DOHH2 (cell line): ENCODE measurements at regions not wholly inside any gene's neighbourhood (a gene's known extent, or its start where the extent isn't known, plus 50 kb on each side); places are given as distances from the start of the nearest gene placed in this dataset.
"Not testable (repeated sequence)": the region's sequence is repeated elsewhere in the genome, so short reads cannot be mapped to it uniquely, and the experiment has no call there.

Experiments used
- H3F3A ChIP-seq: fragments of 200-600 bp; sonication (generic), shearing (Covaris generic); 2 replicates; pipeline ENCODE4 v1.6.0; 2016; ENCODE audit warnings: antibody characterized with exemption, mild to moderate bottlenecking; ENCODE audit not compliant: control insufficient read depth, insufficient read depth
- H3K27ac ChIP-seq: fragments of 200-600 bp; sonication (generic); 2 replicates; pipeline ENCODE4 v1.5.1; 2014; ENCODE audit warnings: low read depth, mild to moderate bottlenecking, low read length, moderate library complexity
- H3K27me3 ChIP-seq: fragments of 200-600 bp; sonication (generic); 2 replicates; pipeline ENCODE4 v1.6.1; 2014; ENCODE audit warnings: mild to moderate bottlenecking, low read length, mixed read lengths; ENCODE audit not compliant: control insufficient read depth
- H3K36me3 ChIP-seq: fragments of 200-600 bp; sonication (generic); 2 replicates; pipeline ENCODE4 v1.6.1; 2014; ENCODE audit warnings: mild to moderate bottlenecking, low read length, moderate library complexity, mixed read lengths; ENCODE audit not compliant: control insufficient read depth
- H3K4me1 ChIP-seq: fragments of 200-600 bp; sonication (generic); 2 replicates; pipeline ENCODE4 v1.6.1; 2014; ENCODE audit warnings: mild to moderate bottlenecking, low read length, mixed read lengths; ENCODE audit not compliant: control insufficient read depth
- H3K4me2 ChIP-seq: fragments of 200-600 bp; sonication (generic); 2 replicates; pipeline ENCODE4 v1.6.0; 2014; ENCODE audit warnings: mild to moderate bottlenecking, low read length, moderate library complexity
- H3K4me3 ChIP-seq: fragments of 200-600 bp; sonication (generic); 2 replicates; pipeline ENCODE4 v1.5.1; 2014; ENCODE audit warnings: mild to moderate bottlenecking, low read length, mixed read lengths
- H3K79me2 ChIP-seq: fragments of 200-600 bp; sonication (generic); 2 replicates; pipeline ENCODE4 v1.6.1; 2014; ENCODE audit warnings: mild to moderate bottlenecking, low read length, mixed read lengths; ENCODE audit not compliant: control insufficient read depth
- H3K9me2 ChIP-seq: fragments of 200-600 bp; sonication (generic); replicated peaks from 2 replicates; pipeline ENCODE4 v1.6.1; 2014; ENCODE audit warnings: mild to moderate bottlenecking, low read length, mixed read lengths; ENCODE audit not compliant: control insufficient read depth
- H3K9me3 ChIP-seq: fragments of 200-600 bp; sonication (generic); 2 replicates; pipeline ENCODE4 v1.6.1; 2014; ENCODE audit warnings: antibody characterized with exemption, low read length, mixed read lengths; ENCODE audit not compliant: control insufficient read depth, insufficient read depth
- H4K20me1 ChIP-seq: fragments of 200-600 bp; sonication (generic); 2 replicates; pipeline ENCODE4 v1.6.0; 2014; ENCODE audit warnings: low read depth, mild to moderate bottlenecking, antibody characterized with exemption, low read length, moderate library complexity; ENCODE audit not compliant: control insufficient read depth, insufficient read depth
- EZH2phosphoT487 ChIP-seq: fragments of 200-600 bp; sonication (generic); IDR thresholded peaks from 2 replicates; pipeline ENCODE4 v1.6.1; 2017; ENCODE audit warnings: borderline replicate concordance, mild to moderate bottlenecking, antibody characterized with exemption, low read length, moderate library complexity, mixed read lengths
- TF ChIP-seq, protein P1 (sequence below): fragments of 200-600 bp; sonication (generic); IDR thresholded peaks from one replicate; pipeline ENCODE4 v1.5.1; 2014; ENCODE audit warnings: antibody characterized with exemption, mild to moderate bottlenecking, low read depth, low read length; ENCODE audit not compliant: poor library complexity, severe bottlenecking

GRCh38 chr2:145374165-145374564 is 854.2 kb upstream of the ZEB2 start:
- H3K27ac ChIP-seq = no peak overlapping the region
- no peak for TF ChIP-seq EZH2phosphoT487
- TF ChIP-seq, protein P1, sequence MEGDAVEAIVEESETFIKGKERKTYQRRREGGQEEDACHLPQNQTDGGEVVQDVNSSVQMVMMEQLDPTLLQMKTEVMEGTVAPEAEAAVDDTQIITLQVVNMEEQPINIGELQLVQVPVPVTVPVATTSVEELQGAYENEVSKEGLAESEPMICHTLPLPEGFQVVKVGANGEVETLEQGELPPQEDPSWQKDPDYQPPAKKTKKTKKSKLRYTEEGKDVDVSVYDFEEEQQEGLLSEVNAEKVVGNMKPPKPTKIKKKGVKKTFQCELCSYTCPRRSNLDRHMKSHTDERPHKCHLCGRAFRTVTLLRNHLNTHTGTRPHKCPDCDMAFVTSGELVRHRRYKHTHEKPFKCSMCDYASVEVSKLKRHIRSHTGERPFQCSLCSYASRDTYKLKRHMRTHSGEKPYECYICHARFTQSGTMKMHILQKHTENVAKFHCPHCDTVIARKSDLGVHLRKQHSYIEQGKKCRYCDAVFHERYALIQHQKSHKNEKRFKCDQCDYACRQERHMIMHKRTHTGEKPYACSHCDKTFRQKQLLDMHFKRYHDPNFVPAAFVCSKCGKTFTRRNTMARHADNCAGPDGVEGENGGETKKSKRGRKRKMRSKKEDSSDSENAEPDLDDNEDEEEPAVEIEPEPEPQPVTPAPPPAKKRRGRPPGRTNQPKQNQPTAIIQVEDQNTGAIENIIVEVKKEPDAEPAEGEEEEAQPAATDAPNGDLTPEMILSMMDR = no peak
- H3F3A ChIP-seq = no peaks in the 10 kb centered on the region
- no peaks in the 10 kb centered on the region for H4K20me1 ChIP-seq
- no peaks in the 10 kb centered on the region for H3K9me2 ChIP-seq
- H3K4me1 ChIP-seq = peaks cover 6% of the 10 kb centered on the region
- no peak overlapping the region for H3K4me2 ChIP-seq
- peaks cover 10% of the 10 kb centered on the region; the same call in 1 of the 2 replicates for H3K9me3 ChIP-seq
- H3K36me3 ChIP-seq = no peaks in the 10 kb centered on the region
- no peaks in the 10 kb centered on the region for H3K79me2 ChIP-seq
- no peaks in the 10 kb centered on the region for H3K27me3 ChIP-seq
- H3K4me3 ChIP-seq = no peak overlapping the region

DNA sequence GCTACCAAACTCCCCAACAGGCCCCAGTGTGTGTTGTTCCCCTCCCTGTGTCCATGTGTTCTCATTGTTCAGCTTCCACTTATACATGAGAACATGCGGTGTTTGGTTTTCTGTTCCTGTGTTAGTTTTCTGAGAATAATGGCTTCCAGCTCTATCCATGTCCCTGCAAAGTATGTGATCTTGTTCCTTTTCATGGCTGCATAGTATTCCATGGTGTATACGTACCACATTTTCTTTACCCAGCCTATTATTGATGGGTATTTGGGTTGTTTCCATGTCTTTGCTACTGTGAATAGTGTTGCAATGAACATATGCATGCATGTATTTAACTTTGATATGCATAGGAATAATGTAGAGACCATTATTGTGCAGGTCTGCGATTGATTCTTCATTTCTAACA is 847.4 kb upstream of the ZEB2 start:
- H4K20me1 ChIP-seq, H3K27ac ChIP-seq, H3K4me1 ChIP-seq, H3F3A ChIP-seq, H3K9me2 ChIP-seq, H3K9me3 ChIP-seq, H3K27me3 ChIP-seq, H3K4me2 ChIP-seq, H3K36me3 ChIP-seq, H3K79me2 ChIP-seq, H3K4me3 ChIP-seq: not testable (repeated sequence)

GRCh38 chr2:145366341-145366740 is 846.4 kb upstream of the ZEB2 start:
- H3K36me3 ChIP-seq = no peaks in the 10 kb centered on the region
- H3K9me2 ChIP-seq = no peaks in the 10 kb centered on the region
- TF ChIP-seq EZH2phosphoT487 = no peak
- TF ChIP-seq, protein P1 = no peak

DNA sequence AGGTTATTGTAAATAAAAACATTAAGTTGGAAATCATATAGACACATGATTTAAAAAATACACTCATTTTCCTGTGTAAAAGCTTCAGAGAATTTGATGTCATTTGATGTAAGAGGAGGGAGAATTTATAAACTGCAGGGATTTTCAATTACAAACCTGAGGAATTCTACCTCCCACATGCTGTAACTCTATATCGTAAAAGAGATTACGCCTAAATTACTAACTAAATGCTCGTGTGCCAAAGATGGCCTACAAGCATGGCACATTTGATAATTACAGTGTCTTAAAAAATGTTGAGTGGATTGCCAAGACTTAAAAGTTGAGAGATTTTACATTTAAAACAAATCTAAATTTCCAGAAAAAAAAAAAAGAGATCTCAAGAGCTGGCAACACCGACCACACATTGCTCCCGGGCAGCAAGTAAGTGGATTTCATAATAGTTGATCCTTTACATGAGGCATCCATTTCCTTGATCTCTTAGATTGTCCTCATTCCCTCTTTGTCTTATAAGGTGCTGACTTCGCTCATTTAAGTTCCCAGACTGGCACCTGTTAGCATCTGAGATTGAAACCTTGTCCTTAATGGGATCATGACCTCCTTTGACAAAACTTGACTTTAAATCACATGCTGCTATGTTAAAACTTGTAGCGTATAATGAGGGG is 840.3 kb upstream of the ZEB2 start:
- H3K79me2 ChIP-seq = no peaks in the 10 kb centered on the region
- H4K20me1 ChIP-seq = no peaks in the 10 kb centered on the region
- H3K36me3 ChIP-seq = no peaks in the 10 kb centered on the region
- H3K27ac ChIP-seq = no peak overlapping the region
- TF ChIP-seq, protein P1 = no peak
- no peak for TF ChIP-seq EZH2phosphoT487
- no peaks in the 10 kb centered on the region for H3K27me3 ChIP-seq
- no peaks in the 10 kb centered on the region for H3F3A ChIP-seq
- no peaks in the 10 kb centered on the region for H3K4me1 ChIP-seq
- peaks cover 6% of the 10 kb centered on the region; the same call in 1 of the 2 replicates for H3K9me3 ChIP-seq
- H3K4me3 ChIP-seq = no peak overlapping the region
- H3K4me2 ChIP-seq = no peak overlapping the region
- no peaks in the 10 kb centered on the region for H3K9me2 ChIP-seq

More at GRCh38 chr2:145366341-145366740, 846.4 kb upstream of the ZEB2 start:
- no peaks in the 10 kb centered on the region for H3K4me1 ChIP-seq
- H3K9me3 ChIP-seq = peaks cover 6% of the 10 kb centered on the region; the same call in 1 of the 2 replicates
- H3K27ac ChIP-seq = no peak overlapping the region
- no peak overlapping the region for H3K4me2 ChIP-seq
- H3K4me3 ChIP-seq = no peak overlapping the region
- no peaks in the 10 kb centered on the region for H3F3A ChIP-seq
- H4K20me1 ChIP-seq = no peaks in the 10 kb centered on the region
- H3K79me2 ChIP-seq = no peaks in the 10 kb centered on the region
- no peaks in the 10 kb centered on the region for H3K27me3 ChIP-seq
